K562 (cell line): ENCODE measurements at regions not wholly inside any gene's neighbourhood (a gene's known extent, or its start where the extent isn't known, plus 50 kb on each side); places are given as distances from the start of the nearest gene placed in this dataset.

Experiments used
- DPF2 ChIP-seq: fragments of 450-650 bp; IDR thresholded peaks from 2 replicates; pipeline ENCODE4 v1.6.1; 2016
- TF ChIP-seq, protein P1 (sequence below): fragments of 250-450 bp; sonication (Bioruptor Pico); IDR thresholded peaks from 2 replicates; pipeline ENCODE4 v1.5.0; 2020; ENCODE audit warnings: mild to moderate bottlenecking

DNA sequence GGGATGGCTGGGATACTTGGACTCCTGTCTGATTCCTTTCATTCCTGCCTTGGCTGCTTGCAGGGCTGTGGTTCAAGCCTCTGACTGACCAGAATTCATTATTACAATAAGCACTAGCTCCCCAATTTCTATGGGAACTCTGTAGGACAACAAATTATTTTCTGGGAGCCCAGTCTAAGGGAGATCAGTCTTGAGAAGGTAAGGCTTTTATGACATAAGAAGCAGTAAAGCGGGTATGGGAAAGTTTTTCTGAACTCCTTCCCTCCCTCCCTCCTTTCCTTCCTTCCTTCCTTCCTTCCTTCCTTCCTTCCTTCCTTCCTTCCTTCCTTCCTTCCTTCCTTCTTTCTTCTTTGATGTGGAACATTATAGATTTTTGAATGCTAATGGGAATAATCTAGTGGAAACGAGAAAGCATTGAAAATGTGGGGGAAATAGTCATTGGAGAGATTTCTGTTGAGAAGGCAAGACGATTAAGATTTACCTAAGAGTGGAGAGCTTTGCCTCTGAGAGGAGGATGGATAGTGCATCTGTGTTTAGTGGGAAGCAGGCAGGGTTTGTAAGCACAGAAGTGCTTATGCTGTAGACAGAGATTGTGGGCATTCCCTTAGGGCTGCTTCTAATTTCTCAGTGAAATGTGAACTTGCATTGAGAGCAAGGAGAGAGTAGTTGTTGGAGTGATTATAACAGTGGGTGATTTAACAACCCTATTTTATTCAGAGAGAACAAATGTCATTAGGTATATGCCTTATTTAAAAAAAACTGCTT lies 201.5 kb downstream of the DNAJB9 start:
- TF ChIP-seq, protein P1, sequence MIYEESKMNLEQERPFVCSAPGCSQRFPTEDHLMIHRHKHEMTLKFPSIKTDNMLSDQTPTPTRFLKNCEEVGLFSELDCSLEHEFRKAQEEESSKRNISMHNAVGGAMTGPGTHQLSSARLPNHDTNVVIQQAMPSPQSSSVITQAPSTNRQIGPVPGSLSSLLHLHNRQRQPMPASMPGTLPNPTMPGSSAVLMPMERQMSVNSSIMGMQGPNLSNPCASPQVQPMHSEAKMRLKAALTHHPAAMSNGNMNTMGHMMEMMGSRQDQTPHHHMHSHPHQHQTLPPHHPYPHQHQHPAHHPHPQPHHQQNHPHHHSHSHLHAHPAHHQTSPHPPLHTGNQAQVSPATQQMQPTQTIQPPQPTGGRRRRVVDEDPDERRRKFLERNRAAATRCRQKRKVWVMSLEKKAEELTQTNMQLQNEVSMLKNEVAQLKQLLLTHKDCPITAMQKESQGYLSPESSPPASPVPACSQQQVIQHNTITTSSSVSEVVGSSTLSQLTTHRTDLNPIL (CRISPR knock-in tag) = no peak
- no peak for TF ChIP-seq DPF2
